LNCaP clone FGC (cell line): ENCODE measurements at regions not wholly inside any gene's neighbourhood (a gene's known extent, or its start where the extent isn't known, plus 50 kb on each side); places are given as distances from the start of the nearest gene placed in this dataset.

ENCODE experiments used
- DNase-seq: peaks from one replicate; pipeline ENCODE4 v3.0.0-alpha.2; 2011; ENCODE audit warnings: low read depth
- H3K4me3 ChIP-seq: 2 replicates; pipeline ENCODE4 v1.5.1; 2011; ENCODE audit warnings: mild to moderate bottlenecking, low read depth, low read length, control low read depth
- CTCF ChIP-seq: IDR thresholded peaks from 2 replicates; pipeline ENCODE4 v1.5.1; 2012; ENCODE audit warnings: mild to moderate bottlenecking; ENCODE audit not compliant: control insufficient read depth, insufficient read depth; ENCODE audit errors: extremely low read depth

GRCh38 chr14:46256381-46256780 lies 395.2 kb downstream of the RPL10L start:
- no peak for DNase-seq
- H3K4me3 ChIP-seq = no peak overlapping the region
- no peak for TF ChIP-seq CTCF

GRCh38 chr14:46250113-46250703 lies 401.4 kb downstream of the RPL10L start:
- TF ChIP-seq CTCF = peak; percentile 66
- no peak overlapping the region for H3K4me3 ChIP-seq
- DNase-seq = peak; percentile 4

GRCh38 chr14:46248001-46248630 lies 403.5 kb downstream of the RPL10L start:
- no peak overlapping the region for H3K4me3 ChIP-seq
- DNase-seq = no peak
- TF ChIP-seq CTCF = no peak

GRCh38 chr14:46245276-46245675 lies 406.3 kb downstream of the RPL10L start:
- no peak for DNase-seq
- TF ChIP-seq CTCF = no peak

GRCh38 chr14:46233786-46234185 lies 417.8 kb downstream of the RPL10L start:
- TF ChIP-seq CTCF = no peak
- H3K4me3 ChIP-seq = no peak overlapping the region

More at GRCh38 chr14:46245276-46245675, 406.3 kb downstream of the RPL10L start:
- H3K4me3 ChIP-seq = no peak overlapping the region

GRCh38 chr14:46230540-46230939 lies 421.0 kb downstream of the RPL10L start:
- TF ChIP-seq CTCF = no peak
- H3K4me3 ChIP-seq = no peak overlapping the region
- no peak for DNase-seq

More at GRCh38 chr14:46233786-46234185, 417.8 kb downstream of the RPL10L start:
- no peak for DNase-seq

- TF ChIP-seq CTCF = no peak
- H3K4me3 ChIP-seq = no peak overlapping the region
- DNase-seq = no peak
Observed at GRCh38 chr14:46215801-46216200, 435.8 kb downstream of the RPL10L start.
